K562 (cell line): ENCODE measurements at regions not wholly inside any gene's neighbourhood (a gene's known extent, or its start where the extent isn't known, plus 50 kb on each side); places are given as distances from the start of the nearest gene placed in this dataset.
A peak's percentile ranks its signal among the peaks of the same experiment; 100 is the strongest.

Experiments used
- ATAC-seq: fragments of 200-7000 bp; cut with Tn5 transposase; 3 replicates; pipeline ENCODE4 v1.9.1; 2020; ENCODE audit warnings: moderate library complexity
- BruUV-seq: library from RNA; stranded (reverse); fragments of 400-500 nt; replicated peaks from 2 replicates; lab custom pipeline; 2021; lab: Mats Ljungman, UMichigan
- CTCF ChIA-PET: fragments of 300-600 bp; formaldehyde crosslinking; extraction: SDS; loops from one replicate; lab custom pipeline; 2021; ENCODE audit warnings: low intra/inter-chr PET ratio; lab: Yijun Ruan, JAX
- POLR2A ChIA-PET: fragments of 300-600, 350-650 bp; sonication (Branson Sonifier 250); formaldehyde crosslinking; extraction: SDS; loops from one replicate; lab custom pipeline; 2021; ENCODE audit warnings: antibody characterized with exemption, inconsistent platforms; lab: Yijun Ruan, JAX
- DNase-seq, 4 experiments: peaks; one replicate each; pipeline versions ENCODE4 v3.0.0 to v3.0.0-alpha.2; 2011 to 2018; ENCODE audit warnings: low spot score in 3 of 4, mixed read lengths in 3 of 4; ENCODE audit errors: extremely low read depth in 1 of 4
- FAIRE-seq: peaks from 2 replicates; lab custom pipeline; 2011; peaks lifted over from hg19 to GRCh38; lab: Jason Lieb, UNC
- H2AFZ ChIP-seq: 2 replicates; pipeline ENCODE4 v1.6.0; 2011; ENCODE audit warnings: low read depth, low read length, control low read depth, inconsistent platforms
- H3K27ac ChIP-seq: fragments of 200-600 bp; 3 replicates; pipeline ENCODE4 v1.8.0; 2011; ENCODE audit warnings: low read depth, mild to moderate bottlenecking, control low read depth, inconsistent platforms, low read length, moderate library complexity, mixed read lengths; ENCODE audit errors: extremely low read depth
- H3K27me3 ChIP-seq, 2 experiments: fragments of 300-600 bp in 1 of 2; 2 replicates in 1 of 2; 3 replicates in 1 of 2; pipeline versions ENCODE4 v1.6.0 to v1.8.0; 2011; ENCODE audit warnings: inconsistent platforms in 2 of 2, low read length in 2 of 2, mild to moderate bottlenecking in 1 of 2, mixed read lengths in 1 of 2, moderate library complexity in 1 of 2; ENCODE audit not compliant: control insufficient read depth in 2 of 2, insufficient read depth in 2 of 2
- H3K36me3 ChIP-seq: fragments of 300-600 bp; 3 replicates; pipeline ENCODE4 v1.8.0; 2011; ENCODE audit warnings: mild to moderate bottlenecking, low read length, inconsistent platforms; ENCODE audit not compliant: control insufficient read depth, insufficient read depth
- H3K4me1 ChIP-seq, 2 experiments: fragments of 200-600 bp in 1 of 2; replicated peaks in 1 of 2; 2 replicates in 1 of 2; 3 replicates in 1 of 2; pipeline versions ENCODE4 v1.5.1 to v1.8.0; 2011; ENCODE audit warnings: inconsistent platforms in 2 of 2, low read length in 2 of 2, mild to moderate bottlenecking in 1 of 2, mixed read lengths in 1 of 2, moderate library complexity in 1 of 2; ENCODE audit not compliant: control insufficient read depth in 2 of 2, insufficient read depth in 2 of 2
- H3K4me2 ChIP-seq: 2 replicates; pipeline ENCODE4 v1.6.1; 2011; ENCODE audit warnings: low read length, control low read depth, inconsistent platforms, mixed read lengths; ENCODE audit not compliant: insufficient read depth
- H3K4me3 ChIP-seq: fragments of 200-600 bp; sonication (generic), shearing (Covaris generic); 2 replicates; pipeline ENCODE4 v1.5.1; 2016; ENCODE audit warnings: control low read depth, inconsistent platforms
- H3K79me2 ChIP-seq: fragments of 200-600 bp; 3 replicates; pipeline ENCODE4 v1.8.0; 2011; ENCODE audit warnings: low read length, inconsistent platforms; ENCODE audit not compliant: control insufficient read depth, insufficient read depth
- H3K9ac ChIP-seq, 2 experiments: 2 replicates each; pipeline versions ENCODE4 v1.6.0 to v1.6.1; 2011; ENCODE audit warnings: low read depth in 2 of 2, low read length in 2 of 2, control low read depth in 1 of 2, inconsistent platforms in 1 of 2, mild to moderate bottlenecking in 1 of 2, mixed read lengths in 1 of 2; ENCODE audit not compliant: insufficient read depth in 1 of 2
- H3K9me1 ChIP-seq: one replicate; pipeline ENCODE4 v1.6.0; 2011; ENCODE audit warnings: inconsistent platforms, mild to moderate bottlenecking, low read length, moderate library complexity; ENCODE audit not compliant: control insufficient read depth, insufficient read depth
- H3K9me3 ChIP-seq: replicated peaks from 2 replicates; pipeline ENCODE4 v1.5.1; 2011; ENCODE audit warnings: low read depth, low read length, inconsistent platforms; ENCODE audit not compliant: control insufficient read depth, insufficient read depth
- H4K20me1 ChIP-seq: replicated peaks from 2 replicates; pipeline ENCODE4 v1.6.1; 2011; ENCODE audit warnings: low read length, inconsistent platforms, mixed read lengths; ENCODE audit not compliant: control insufficient read depth, insufficient read depth
- ADNP ChIP-seq: fragments of 200-800 bp; sonication (Bioruptor generic); IDR thresholded peaks from 2 replicates; pipeline ENCODE4 v1.6.1; 2016; ENCODE audit warnings: missing genetic modification characterization, missing compliant biosample characterization
- CBFA2T3 ChIP-seq: fragments of 450-650 bp; IDR thresholded peaks from 2 replicates; pipeline ENCODE4 v1.6.1; 2017
- CTCFL ChIP-seq: IDR thresholded peaks from 2 replicates; pipeline ENCODE4 v1.6.1; 2011; ENCODE audit warnings: borderline replicate concordance, low read depth, mild to moderate bottlenecking, moderate library complexity, low read length; ENCODE audit not compliant: insufficient read depth, poor library complexity, severe bottlenecking
- HBP1 ChIP-seq: fragments of 450-650 bp; formaldehyde crosslinking; IDR thresholded peaks from 2 replicates; pipeline ENCODE4 v1.4.0; 2022; ENCODE audit warnings: missing genetic modification characterization
- HNRNPLL ChIP-seq: fragments of 200-400 bp; formaldehyde crosslinking; IDR thresholded peaks from 2 replicates; pipeline ENCODE4 v1.6.1; 2017; ENCODE audit warnings: low read length, low read depth, mild to moderate bottlenecking; ENCODE audit not compliant: poor library complexity, severe bottlenecking
- NONO ChIP-seq, 2 experiments: fragments of 200-400 bp in 1 of 2; fragments of 450-650 bp in 1 of 2; formaldehyde crosslinking in 1 of 2; IDR thresholded peaks; 2 replicates each; pipeline ENCODE4 v1.6.1; 2017; ENCODE audit warnings: low read depth in 2 of 2, mild to moderate bottlenecking in 2 of 2, moderate library complexity in 2 of 2, low read length in 1 of 2
- PHTF2 ChIP-seq: fragments of 250-450 bp; sonication (Bioruptor Pico); IDR thresholded peaks from 2 replicates; pipeline ENCODE4 v1.5.0; 2021; ENCODE audit warnings: mild to moderate bottlenecking
- PTTG1 ChIP-seq: fragments of 450-650 bp; IDR thresholded peaks from 2 replicates; pipeline ENCODE4 v1.6.1; 2016; ENCODE audit warnings: low read depth, mild to moderate bottlenecking, missing genetic modification characterization, missing compliant biosample characterization
- STAT5B ChIP-seq: fragments of 250-450 bp; sonication (Bioruptor Pico); IDR thresholded peaks from 2 replicates; pipeline ENCODE4 v1.8.0; 2021; ENCODE audit warnings: mild to moderate bottlenecking, inconsistent platforms
- TAF7 ChIP-seq: fragments of 450-650 bp; IDR thresholded peaks from 2 replicates; pipeline ENCODE4 v1.6.1; 2016; ENCODE audit warnings: missing genetic modification characterization, missing compliant biosample characterization
- TCF3 ChIP-seq: sonication (generic); formaldehyde crosslinking; IDR thresholded peaks from 2 replicates; pipeline ENCODE4 v1.4.0; 2020; ENCODE audit warnings: mild to moderate bottlenecking, missing genetic modification reagents
- USF1 ChIP-seq: sonication (generic); formaldehyde crosslinking; IDR thresholded peaks from 2 replicates; pipeline ENCODE4 v1.9.0; 2022; ENCODE audit warnings: mild to moderate bottlenecking, missing genetic modification reagents
- USF2 ChIP-seq: sonication (generic); formaldehyde crosslinking; IDR thresholded peaks from 2 replicates; pipeline ENCODE4 v1.5.0; 2020; ENCODE audit warnings: missing genetic modification reagents
- ZNF133 ChIP-seq: fragments of 250-450 bp; sonication (Bioruptor Pico); IDR thresholded peaks from 2 replicates; pipeline ENCODE4 v1.4.0; 2020; ENCODE audit warnings: mild to moderate bottlenecking
- ZNF197 ChIP-seq: fragments of 200-800 bp; sonication (Bioruptor generic); IDR thresholded peaks from 2 replicates; pipeline ENCODE4 v1.6.1; 2016; ENCODE audit warnings: low read depth, missing genetic modification characterization, missing compliant biosample characterization
- ZNF586 ChIP-seq: fragments of 450-650 bp; formaldehyde crosslinking; conservative IDR thresholded peaks from 2 replicates; pipeline ENCODE4 v1.4.0; 2020; ENCODE audit warnings: mild to moderate bottlenecking, moderate library complexity
- WGBS: fragments of 100-300 bp; shearing (Covaris generic); methylation state at CpG from one replicate; pipeline ENCODE4 v1.1.6; 2016; ENCODE audit warnings: low coverage, mixed read lengths; ENCODE audit not compliant: insufficient coverage; ENCODE audit errors: missing lambda C conversion rate; 5-methylcytosine and 5-hydroxymethylcytosine counted together
- in situ Hi-C: fragments of 300-500 bp; cut with MboI; formaldehyde crosslinking; loops from 4 replicates; pipeline ENCODE4 v1.15.0; 2018; ENCODE audit warnings: inconsistent platforms, mixed read lengths
- intact Hi-C: fragments of 100-400 bp; cut with micrococcal nuclease; formaldehyde crosslinking; loops from 2 replicates; pipeline ENCODE4 v1.14.2; 2022

DNA sequence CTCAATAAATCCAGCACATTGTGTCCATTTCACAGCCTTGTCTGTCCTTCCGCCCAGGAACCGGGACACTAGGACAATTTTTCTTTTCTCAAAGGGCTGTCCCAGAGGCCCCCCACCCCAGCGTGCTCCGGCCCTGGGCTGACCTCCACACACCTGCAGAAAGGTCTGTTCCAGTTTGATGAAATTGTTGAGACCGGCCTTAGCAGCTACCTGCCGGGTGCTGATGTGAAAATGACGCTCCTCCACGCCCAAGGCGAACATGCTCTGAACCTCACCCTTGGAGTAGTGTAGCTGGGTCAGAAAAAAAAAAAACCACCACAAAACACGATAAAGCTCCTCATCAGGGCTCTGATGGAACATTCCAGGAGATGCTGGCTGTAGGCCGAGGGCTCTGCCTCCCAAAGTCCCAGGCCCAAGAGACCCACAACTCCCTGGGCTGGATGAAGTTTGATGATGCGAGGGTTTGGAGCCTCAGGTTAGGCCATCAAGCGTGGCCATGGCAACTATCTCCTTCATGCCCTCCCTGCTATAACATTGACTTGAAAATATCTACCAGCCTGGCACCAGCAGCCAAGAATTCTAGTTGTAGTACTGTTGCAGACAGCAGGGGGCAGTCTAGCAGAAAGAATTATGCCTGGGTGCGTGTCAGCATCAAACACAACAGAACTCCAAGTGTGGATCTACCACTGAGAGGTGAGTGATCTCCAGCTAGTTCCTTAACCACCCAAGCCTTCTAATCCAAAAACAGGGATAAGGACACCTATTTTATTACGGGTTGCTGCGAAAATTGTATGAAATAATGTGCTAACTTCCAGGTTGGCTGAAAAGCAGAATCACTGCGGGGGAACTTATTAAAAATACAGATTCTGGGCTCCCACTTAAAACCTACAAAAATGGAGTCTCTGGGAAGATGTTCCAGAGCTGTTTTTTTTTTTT, 62.1 kb downstream of the RMI2 start:
- WGBS = 40% methylated on average over 17 of the region's 17 CpGs
- H3K9me1 ChIP-seq = no peaks in the 10 kb centered on the region
- peak; percentile 82 for ATAC-seq
- in situ Hi-C loops = loop anchor here (5.0 to 10.0 kb wide), 2 partner anchors 247 to 405 kb away; no protein-coding TSS in a partner anchor
- no peak overlapping the region for H3K4me2 ChIP-seq
- H4K20me1 ChIP-seq = 0 out of 2 replicates have a peak, but pooled peaks cover 7% of the 10 kb centered on the region
- H2AFZ ChIP-seq = no peak overlapping the region
- ChIA-PET CTCF (interaction anchor here (0.6 to 1.6 kb wide), 10 partner anchors 11 to 660 kb away, joined by 3 to 7 read pairs (median 4); no protein-coding TSS in a partner anchor), POLR2A (interaction anchor here (0.5 to 1.1 kb wide), 3 partner anchors 13 to 68 kb away, joined by 3 to 6 read pairs (median 4); no protein-coding TSS in a partner anchor)
- H3K36me3 ChIP-seq = no peaks in the 10 kb centered on the region
- peak; percentile 94 for FAIRE-seq
- no peak overlapping the region for H3K27ac ChIP-seq
- H3K4me3 ChIP-seq = no peak overlapping the region
- no peaks in the 10 kb centered on the region for H3K9me3 ChIP-seq
- H3K79me2 ChIP-seq = no peaks in the 10 kb centered on the region
- DNase-seq = peak; percentile 70 to 76 (median 75)
- intact Hi-C loops = loop anchor here (2.0 to 10.0 kb wide), 4 partner anchors 117 to 405 kb away; a partner anchor contains a TSS
- H3K9ac ChIP-seq = no peak overlapping the region
- peaks cover 3 to 28% of the 10 kb centered on the region in 2 experiments; a peak in 4 of 5 replicates for H3K27me3 ChIP-seq
- BruUV-seq = no TSS peak
- H3K4me1 ChIP-seq = peaks cover 0 to 15% of the 10 kb centered on the region in 2 experiments; a peak in 2 of 5 replicates
- no peak for TF ChIP-seq ZNF586 (CRISPR knock-in tag)
- TF ChIP-seq PTTG1 = no peak
- no peak for TF ChIP-seq PHTF2
- TF ChIP-seq HNRNPLL = no peak
- TF ChIP-seq TCF3 = no peak
- no peak for TF ChIP-seq CTCFL
- TF ChIP-seq ADNP (tag) = 0 out of 2 replicates have a peak, but pooled peaks have one; percentile 15
- TF ChIP-seq CBFA2T3 = peak; percentile 82
- no peak for TF ChIP-seq HBP1 (CRISPR knock-in tag)
- TF ChIP-seq ZNF197 (CRISPR knock-in tag) = no peak
- no peak for TF ChIP-seq NONO (IDR thresholded peaks at IDR 0.05; ENCODE audit: low read depth in 2 of 2, low read length in 1 of 2)
- no peak for TF ChIP-seq ZNF133 (CRISPR knock-in tag)
- no peak for TF ChIP-seq USF2 (CRISPR knock-in tag)
- TF ChIP-seq USF1 = no peak
- TF ChIP-seq TAF7 (tag) = no peak
- TF ChIP-seq STAT5B = no peak
